ENCODE measurements at regions not wholly inside any gene's neighbourhood (a gene's known extent, or its start where the extent isn't known, plus 50 kb on each side); places are given as distances from the start of the nearest gene placed in this dataset.

GRCh38 chr1:88169139-88169538 lies 514.9 kb upstream of the PKN2 start:
- no peak for TF ChIP-seq ZNF565 (CRISPR knock-in tag; conservative IDR thresholded peaks at IDR 0.05; ENCODE audit: low read depth)
- no peak for TF ChIP-seq ZNF8 (CRISPR knock-in tag; IDR thresholded peaks at IDR 0.05)
- no peak for TF ChIP-seq TSHZ2 (CRISPR knock-in tag; IDR thresholded peaks at IDR 0.05)
- ATAC-seq: no peak

- TF ChIP-seq TOX (CRISPR knock-in tag; IDR thresholded peaks at IDR 0.05; ENCODE audit: borderline replicate concordance) (no peak), RARB (CRISPR knock-in tag; IDR thresholded peaks at IDR 0.05) (no peak), ZC3H10 (CRISPR knock-in tag; IDR thresholded peaks at IDR 0.05) (no peak), ZNF8 (CRISPR knock-in tag; IDR thresholded peaks at IDR 0.05) (no peak), CREB5 (CRISPR knock-in tag; IDR thresholded peaks at IDR 0.05; ENCODE audit: low read depth) (no peak)
- ATAC-seq: no peak
Observed at GRCh38 chr1:88169939-88170338, 514.1 kb upstream of the PKN2 start.

- TF ChIP-seq ZC3H10 (CRISPR knock-in tag; IDR thresholded peaks at IDR 0.05) (no peak), ZNF8 (CRISPR knock-in tag; IDR thresholded peaks at IDR 0.05) (no peak), POU6F1 (CRISPR knock-in tag; IDR thresholded peaks at IDR 0.05; ENCODE audit: borderline replicate concordance, low read depth) (no peak), CSDC2 (CRISPR knock-in tag; IDR thresholded peaks at IDR 0.05) (no peak), TOX (CRISPR knock-in tag; IDR thresholded peaks at IDR 0.05; ENCODE audit: borderline replicate concordance) (no peak), BACH2 (CRISPR knock-in tag; IDR thresholded peaks at IDR 0.05; ENCODE audit: borderline replicate concordance) (no peak), ZNF70 (CRISPR knock-in tag; IDR thresholded peaks at IDR 0.05) (no peak), ZNF565 (CRISPR knock-in tag; conservative IDR thresholded peaks at IDR 0.05; ENCODE audit: low read depth) (no peak), OSR1 (CRISPR knock-in tag; IDR thresholded peaks at IDR 0.05) (no peak), CSRNP3 (CRISPR knock-in tag; IDR thresholded peaks at IDR 0.05) (no peak), RARB (CRISPR knock-in tag; IDR thresholded peaks at IDR 0.05) (no peak), TSHZ2 (CRISPR knock-in tag; IDR thresholded peaks at IDR 0.05) (no peak)
- peak; percentile 39 for ATAC-seq
Observed at GRCh38 chr1:88175120-88175630, 508.9 kb upstream of the PKN2 start.

- ATAC-seq: peak; percentile 70
- TF ChIP-seq ZFP30 (CRISPR knock-in tag; IDR thresholded peaks at IDR 0.05) (no peak), CSDC2 (CRISPR knock-in tag; IDR thresholded peaks at IDR 0.05) (no peak), ZFP3 (CRISPR knock-in tag; IDR thresholded peaks at IDR 0.05) (no peak), TOX (CRISPR knock-in tag; IDR thresholded peaks at IDR 0.05; ENCODE audit: borderline replicate concordance) (no peak), ESRRG (CRISPR knock-in tag; IDR thresholded peaks at IDR 0.05) (no peak), ZC3H10 (CRISPR knock-in tag; IDR thresholded peaks at IDR 0.05) (no peak), CSRNP3 (CRISPR knock-in tag; IDR thresholded peaks at IDR 0.05) (no peak), OSR1 (CRISPR knock-in tag; IDR thresholded peaks at IDR 0.05) (no peak), POU6F1 (CRISPR knock-in tag; IDR thresholded peaks at IDR 0.05; ENCODE audit: borderline replicate concordance, low read depth) (no peak), ISL1 (CRISPR knock-in tag; IDR thresholded peaks at IDR 0.05) (no peak), TCF4 (CRISPR knock-in tag; IDR thresholded peaks at IDR 0.05; ENCODE audit: borderline replicate concordance) (no peak)
Observed at GRCh38 chr1:88175631-88176226, 508.3 kb upstream of the PKN2 start.
